ENCODE measurements at regions not wholly inside any gene's neighbourhood (a gene's known extent, or its start where the extent isn't known, plus 50 kb on each side); places are given as distances from the start of the nearest gene placed in this dataset.

GRCh38 chr1:193340331-193340730 lies 153.9 kb upstream of the B3GALT2 start:
- DNase-seq: no peak

- DNase-seq: no peak
Measured at GRCh38 chr1:193339401-193339800, 153.0 kb upstream of the B3GALT2 start.

GRCh38 chr1:193338194-193338593 lies 151.8 kb upstream of the B3GALT2 start:
- DNase-seq: no peak

GRCh38 chr1:193335806-193336428 lies 149.5 kb upstream of the B3GALT2 start:
- DNase-seq: no peak

GRCh38 chr1:193333166-193333565 lies 146.8 kb upstream of the B3GALT2 start:
- DNase-seq: no peak

- no peak for DNase-seq
Measured at GRCh38 chr1:193326296-193326695, 139.9 kb upstream of the B3GALT2 start.

- DNase-seq: no peak
Measured at GRCh38 chr1:193325771-193326170, 139.4 kb upstream of the B3GALT2 start.

- no peak for DNase-seq
Measured at GRCh38 chr1:193325042-193325441, 138.6 kb upstream of the B3GALT2 start.

GRCh38 chr1:193322211-193322610 lies 135.8 kb upstream of the B3GALT2 start:
- no peak for DNase-seq

- DNase-seq: no peak
Measured at GRCh38 chr1:193321242-193321840, 134.9 kb upstream of the B3GALT2 start.

GRCh38 chr1:193320270-193320669 lies 133.9 kb upstream of the B3GALT2 start:
- DNase-seq: no peak

GRCh38 chr1:193318347-193318746 lies 131.9 kb upstream of the B3GALT2 start:
- no peak for DNase-seq

GRCh38 chr1:193313354-193314140 lies 127.1 kb upstream of the B3GALT2 start:
- DNase-seq: no peak

GRCh38 chr1:193312432-193312831 lies 126.0 kb upstream of the B3GALT2 start:
- DNase-seq: no peak

- no peak for DNase-seq
Measured at GRCh38 chr1:193311226-193311948, 125.0 kb upstream of the B3GALT2 start.

GRCh38 chr1:193310564-193310963 lies 124.2 kb upstream of the B3GALT2 start:
- no peak for DNase-seq

- no peak for DNase-seq
Measured at GRCh38 chr1:193309936-193310475, 123.6 kb upstream of the B3GALT2 start.

GRCh38 chr1:193308438-193308837 lies 122.0 kb upstream of the B3GALT2 start:
- no peak for DNase-seq

GRCh38 chr1:193306430-193306829 lies 120.0 kb upstream of the B3GALT2 start:
- DNase-seq: no peak

Measured in stimulated activated CD4-positive, alpha-beta T cell treated with anti-CD3 and anti-CD28 coated beads, Interleukin-12 subunit alpha, Interleukin-12 subunit beta, amount 100 ng/mL, for 4 hours (primary cell).